ENCODE measurements at regions not wholly inside any gene's neighbourhood (a gene's known extent, or its start where the extent isn't known, plus 50 kb on each side); places are given as distances from the start of the nearest gene placed in this dataset.

- DNase-seq (ENCODE audit: low spot score) = no peak
These were observed 50.2 kb upstream of the XPA start for GRCh38 chr9:97747201-97747965.

- no peak for DNase-seq (ENCODE audit: low spot score)
These were observed 51.4 kb upstream of the XPA start for GRCh38 chr9:97748525-97748924.

- no peak for DNase-seq (ENCODE audit: low spot score)
These were observed 52.8 kb upstream of the XPA start for GRCh38 chr9:97749928-97750327.

GRCh38 chr9:97751531-97751930, 54.4 kb upstream of the XPA start:
- DNase-seq (ENCODE audit: low spot score) = no peak

- no peak for DNase-seq (ENCODE audit: low spot score)
These were observed 55.1 kb upstream of the XPA start for GRCh38 chr9:97752274-97752673.

GRCh38 chr9:97753364-97753763, 56.2 kb upstream of the XPA start:
- DNase-seq (ENCODE audit: low spot score) = no peak

- no peak for DNase-seq (ENCODE audit: low spot score)
These were observed 56.8 kb upstream of the XPA start for GRCh38 chr9:97753975-97754374.

- no peak for DNase-seq (ENCODE audit: low spot score)
These were observed 58.6 kb upstream of the XPA start for GRCh38 chr9:97755618-97756267.

GRCh38 chr9:97756991-97757390, 59.9 kb upstream of the XPA start:
- DNase-seq (ENCODE audit: low spot score) = no peak

- no peak for DNase-seq (ENCODE audit: low spot score)
These were observed 61.3 kb upstream of the XPA start for GRCh38 chr9:97758334-97758916.

GRCh38 chr9:97759581-97760288, 62.6 kb upstream of the XPA start:
- DNase-seq (ENCODE audit: low spot score) = no peak

- DNase-seq (ENCODE audit: low spot score) = no peak
These were observed 64.0 kb upstream of the XPA start for GRCh38 chr9:97761056-97761598.

GRCh38 chr9:97761879-97762278, 64.7 kb upstream of the XPA start:
- DNase-seq (ENCODE audit: low spot score) = no peak

- DNase-seq (ENCODE audit: low spot score) = no peak
These were observed 66.7 kb upstream of the XPA start for GRCh38 chr9:97763874-97764273.

- DNase-seq (ENCODE audit: low spot score) = no peak
These were observed 69.0 kb upstream of the XPA start for GRCh38 chr9:97766092-97766491.

- DNase-seq (ENCODE audit: low spot score) = no peak
These were observed 69.5 kb upstream of the XPA start for GRCh38 chr9:97766610-97767009.

- DNase-seq (ENCODE audit: low spot score) = no peak
These were observed 70.8 kb upstream of the XPA start for GRCh38 chr9:97767891-97768290.

- DNase-seq (ENCODE audit: low spot score) = no peak
These were observed 71.6 kb upstream of the XPA start for GRCh38 chr9:97768746-97769145.

- DNase-seq (ENCODE audit: low spot score) = no peak
These were observed 72.1 kb upstream of the XPA start for GRCh38 chr9:97769208-97769607.

- DNase-seq (ENCODE audit: low spot score) = no peak
These were observed 73.8 kb upstream of the XPA start for GRCh38 chr9:97770808-97771372.

- no peak for DNase-seq (ENCODE audit: low spot score)
These were observed 74.5 kb upstream of the XPA start for GRCh38 chr9:97771641-97772040.

GRCh38 chr9:97772145-97772544, 75.0 kb upstream of the XPA start:
- no peak for DNase-seq (ENCODE audit: low spot score)

Measured in CD4-positive, alpha-beta T cell treated with Interleukin-6 at 100 ng/mL for 8 hours (primary cell).